NCI-H2227 treated with DMSO at 0.1 percent for 48 hours (cell line): ENCODE measurements at regions not wholly inside any gene's neighbourhood (a gene's known extent, or its start where the extent isn't known, plus 50 kb on each side); places are given as distances from the start of the nearest gene placed in this dataset.
"Not testable (repeated sequence)": the region's sequence is repeated elsewhere in the genome, so short reads cannot be mapped to it uniquely, and the experiment has no call there.

Source experiments
- DNase-seq: peaks from one replicate; lab custom pipeline; 2025; lab: John Stamatoyannopoulos, UW

DNA sequence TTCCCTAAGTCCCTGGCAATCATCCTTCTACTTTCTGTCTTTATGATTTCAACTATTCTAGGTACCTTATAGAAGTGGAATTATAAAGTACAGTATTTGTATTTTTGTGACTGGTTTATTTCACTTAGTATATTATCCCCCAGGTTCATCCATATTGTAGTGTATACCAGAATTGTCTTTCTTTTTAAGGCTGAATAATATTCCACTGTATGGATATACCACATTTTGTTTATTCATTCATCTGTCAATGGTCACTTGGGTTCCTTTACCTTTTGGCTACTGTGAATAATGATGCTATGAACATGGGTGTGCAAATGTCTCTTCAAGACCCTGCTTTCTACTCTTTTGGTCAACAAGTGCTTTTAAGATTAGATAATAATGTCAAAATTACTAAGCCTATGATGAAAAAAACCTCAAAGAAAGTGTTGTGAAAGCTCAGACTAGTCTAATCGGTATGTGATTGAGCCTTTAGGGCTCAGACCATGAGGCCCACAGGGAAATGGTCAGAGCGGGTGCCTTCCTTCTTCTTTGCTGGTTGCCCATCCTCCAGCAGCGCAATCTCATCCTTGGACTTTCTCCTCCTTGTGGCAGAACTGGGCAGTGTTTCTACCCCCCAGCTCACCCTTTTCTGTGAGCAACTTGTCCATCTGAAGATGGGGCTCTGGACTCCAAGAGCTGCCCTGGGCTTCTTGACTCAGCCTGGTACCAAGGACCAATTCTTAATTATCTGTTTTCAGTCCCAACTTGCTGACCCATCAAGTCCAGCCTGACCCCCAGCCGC is 105.4 kb downstream of the TTC8 start:
- no peak for DNase-seq

DNA sequence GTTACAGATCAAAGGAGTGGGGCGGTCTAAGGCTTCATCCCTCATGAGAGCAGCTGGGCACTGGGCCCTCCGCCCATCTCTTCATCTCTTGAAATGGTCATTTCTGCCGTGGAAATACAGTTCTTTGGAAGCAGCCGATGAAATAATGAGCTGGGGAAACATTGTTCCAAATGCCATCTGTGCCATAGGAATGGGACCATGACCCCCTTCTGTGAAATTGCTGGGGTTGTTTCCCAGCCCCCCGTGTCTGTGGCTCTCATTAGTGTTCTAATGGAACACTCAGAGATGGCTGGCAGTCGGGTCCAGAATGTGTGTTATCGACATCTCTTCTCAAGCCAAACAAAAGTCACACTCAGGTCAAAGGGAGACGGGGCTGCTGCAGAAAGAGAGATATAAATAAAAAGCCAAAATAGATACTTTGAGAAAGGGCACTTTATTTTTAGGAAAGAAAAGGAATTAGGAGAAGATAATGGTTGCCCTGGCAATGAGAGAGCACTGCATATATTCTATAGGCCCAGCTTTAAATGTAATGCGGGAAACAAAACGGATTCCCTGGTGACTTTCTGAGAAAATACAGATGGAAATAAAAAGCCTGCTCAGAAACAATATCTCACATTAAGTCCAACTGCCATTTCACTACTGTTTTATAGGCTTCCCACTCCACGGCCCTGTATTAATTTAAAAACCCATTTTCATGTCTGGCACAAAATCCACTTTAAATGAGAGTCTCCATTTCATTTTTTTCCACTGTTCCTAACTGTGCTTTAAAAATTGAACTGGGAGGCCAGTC is 107.1 kb downstream of the TTC8 start:
- DNase-seq = no peak

DNA sequence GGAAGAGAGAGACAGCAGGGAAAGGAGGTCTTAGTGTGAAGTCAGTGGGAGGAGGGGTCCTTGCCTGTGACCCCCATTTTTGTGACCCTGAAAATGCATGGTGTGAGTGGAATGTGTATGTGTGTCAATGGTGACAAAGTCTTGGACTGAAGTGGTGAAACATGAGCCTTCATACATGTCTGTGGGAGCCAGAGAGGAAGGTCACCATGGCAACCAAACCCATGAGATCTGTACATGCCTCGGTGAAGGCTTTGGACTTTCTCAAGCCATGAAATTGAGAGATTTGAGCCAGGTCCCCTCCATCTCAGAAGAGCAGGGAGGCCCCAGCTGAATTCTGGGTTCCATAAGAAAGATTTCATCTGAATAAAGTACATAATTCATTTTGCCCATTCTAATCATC is 108.7 kb downstream of the TTC8 start:
- no peak for DNase-seq

DNA sequence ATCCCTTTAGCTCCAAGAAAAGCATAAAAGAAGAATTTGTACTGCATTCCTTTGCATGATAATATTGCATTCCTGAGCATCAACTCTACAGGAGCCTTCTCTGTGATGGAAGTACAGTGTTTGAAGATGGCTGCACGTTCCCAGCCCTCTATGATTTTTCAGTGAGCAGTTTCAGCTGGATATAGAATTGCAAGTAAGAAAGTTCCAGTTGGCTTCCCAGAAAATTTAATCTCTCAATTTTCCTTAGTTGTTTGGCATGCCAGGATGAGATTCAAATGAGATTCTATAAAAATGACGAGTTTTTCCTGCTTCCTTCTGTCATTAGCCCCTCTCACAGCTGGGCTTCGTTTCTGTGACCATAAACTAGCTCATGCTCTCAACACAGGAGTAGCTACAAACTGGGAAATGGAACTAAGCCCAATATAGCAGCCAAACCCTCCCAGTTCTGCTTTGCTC is 109.9 kb downstream of the TTC8 start:
- DNase-seq = no peak

DNA sequence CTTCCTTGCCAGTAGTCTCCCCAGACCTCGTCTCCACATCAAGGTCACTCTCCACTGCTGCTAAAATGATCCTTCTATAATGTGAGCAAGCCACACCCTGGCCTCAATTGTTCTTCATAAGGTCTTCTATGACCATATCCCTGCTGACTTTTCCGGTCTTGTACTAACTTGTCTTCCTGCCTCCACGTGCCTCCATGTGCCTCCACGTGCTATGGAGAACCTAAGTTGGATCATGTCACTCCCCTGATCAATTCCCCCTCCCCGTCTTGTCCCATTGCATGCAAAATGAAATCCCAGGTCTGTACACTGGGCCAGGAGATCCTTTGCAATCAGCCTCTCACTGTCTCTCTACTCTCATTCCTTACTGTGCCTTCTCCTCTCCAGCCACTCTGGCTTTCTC is 110.6 kb downstream of the TTC8 start:
- DNase-seq = no peak

DNA sequence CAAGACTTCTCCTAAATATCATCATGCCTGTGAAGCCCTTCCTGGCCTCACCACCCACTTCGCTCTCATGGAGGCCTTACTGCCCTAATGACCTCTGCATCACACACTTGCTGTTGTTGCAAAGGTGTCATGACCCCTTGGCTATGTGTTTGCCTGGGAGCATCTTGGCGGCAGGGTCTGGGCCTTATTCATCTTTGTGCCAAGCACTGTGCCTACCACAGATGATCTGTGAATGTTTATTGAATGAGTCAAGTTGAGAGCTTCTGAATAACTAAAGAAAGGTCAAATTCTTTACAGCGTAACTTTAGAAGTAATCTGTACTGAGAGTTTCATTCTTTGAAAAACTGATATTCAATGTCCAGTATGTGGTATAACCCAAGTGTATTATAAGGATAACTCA is 113.3 kb downstream of the TTC8 start:
- no peak for DNase-seq

DNA sequence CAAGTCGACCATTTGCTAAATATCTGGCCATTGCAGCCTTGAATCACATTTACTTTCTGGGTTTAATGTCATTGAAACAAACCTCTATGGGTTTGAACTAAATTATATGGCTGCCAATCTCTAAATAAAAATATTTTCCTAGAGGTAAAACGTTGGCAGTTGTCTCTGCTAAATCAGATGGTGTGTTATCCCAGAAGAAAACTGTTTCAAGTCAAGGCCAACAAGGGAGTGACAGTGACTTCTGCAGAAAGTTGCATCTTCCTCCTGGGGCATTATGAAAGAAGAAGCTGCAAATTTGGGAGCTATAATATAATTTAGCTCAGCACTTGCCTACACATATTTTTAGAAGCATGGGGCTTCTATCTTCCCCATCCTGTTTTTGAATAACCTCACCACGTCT is 116.2 kb downstream of the TTC8 start:
- DNase-seq = no peak

DNA sequence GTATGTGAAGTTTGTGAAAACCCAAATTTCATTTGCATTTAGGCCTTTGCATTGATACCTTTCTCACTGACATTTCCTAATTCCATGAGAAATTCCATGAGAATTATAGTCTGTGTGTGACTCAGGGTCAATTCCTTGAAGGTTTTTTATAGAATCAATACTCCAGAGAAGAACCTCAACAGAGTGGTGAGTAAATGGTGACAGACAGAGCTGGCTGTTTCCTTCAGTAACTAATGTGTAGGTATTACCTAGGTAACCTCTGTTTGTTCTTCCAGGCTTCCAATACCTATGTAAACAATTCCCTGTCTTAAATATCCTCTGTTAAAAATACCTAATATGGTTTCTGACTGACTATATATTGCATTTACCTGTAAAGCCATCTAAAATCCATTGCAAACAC is 117.0 kb downstream of the TTC8 start:
- DNase-seq = no peak

DNA sequence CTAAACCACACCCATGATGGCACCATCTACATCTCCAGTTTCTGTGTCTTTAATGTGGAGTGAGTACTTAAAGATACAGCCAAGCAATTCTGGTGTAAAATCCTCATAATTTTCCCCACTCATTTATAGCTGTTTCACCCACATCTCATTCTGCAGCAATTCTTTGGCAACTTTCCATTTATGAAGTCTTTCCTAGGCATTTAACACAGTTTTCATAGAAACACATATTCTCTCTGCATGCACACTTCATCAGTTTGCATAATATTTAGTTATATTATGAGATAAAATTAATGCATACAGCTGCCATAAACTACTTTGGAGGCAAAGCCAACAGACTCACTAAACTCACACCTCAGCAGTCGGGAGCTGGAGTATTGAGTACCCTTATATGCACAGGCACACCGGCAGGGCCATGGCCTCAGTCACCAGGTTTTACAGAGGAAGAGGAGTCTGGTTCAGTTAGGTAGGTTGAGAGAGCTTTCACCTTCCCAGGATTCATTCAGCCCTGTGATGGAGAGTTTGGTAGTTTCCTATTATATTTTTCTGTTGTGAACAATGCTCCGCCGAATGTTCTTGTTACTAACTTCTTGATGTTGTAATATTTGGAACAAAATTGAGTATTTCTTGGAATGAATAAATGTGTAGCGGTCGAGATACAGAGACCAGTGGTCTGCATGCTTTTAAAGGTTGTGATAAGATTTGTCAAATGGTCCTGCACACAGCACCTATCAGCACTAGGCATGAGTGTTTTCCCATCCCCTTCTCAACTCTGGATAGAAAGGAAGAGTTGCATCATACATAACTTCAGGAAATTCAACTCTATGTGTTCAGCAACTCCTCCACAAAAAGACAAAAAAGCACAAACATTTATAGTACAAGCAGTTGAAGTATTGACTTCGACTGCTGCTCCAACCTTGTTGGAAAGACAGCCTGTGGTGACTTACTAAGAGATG is 123.5 kb downstream of the TTC8 start:
- DNase-seq = no peak

DNA sequence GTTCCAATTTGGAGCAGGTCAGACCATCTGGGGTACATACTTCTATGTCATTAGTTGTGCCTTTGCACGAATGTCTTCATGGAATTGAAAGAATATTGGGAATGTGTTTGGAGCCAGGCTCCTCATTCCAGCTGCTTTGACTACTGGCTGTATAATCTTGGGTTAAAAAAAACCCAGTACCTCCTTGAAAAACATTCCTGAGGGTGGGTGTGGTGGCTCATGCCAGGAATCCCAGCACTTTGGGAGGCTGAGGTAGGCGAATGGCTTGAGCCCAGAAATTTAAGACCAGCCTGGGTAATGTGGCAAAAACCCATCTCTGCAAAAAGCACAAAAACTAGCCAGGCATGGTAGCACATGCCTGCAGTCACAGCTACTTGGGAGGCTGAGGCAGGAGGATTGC is 125.6 kb downstream of the TTC8 start:
- no peak for DNase-seq

DNA sequence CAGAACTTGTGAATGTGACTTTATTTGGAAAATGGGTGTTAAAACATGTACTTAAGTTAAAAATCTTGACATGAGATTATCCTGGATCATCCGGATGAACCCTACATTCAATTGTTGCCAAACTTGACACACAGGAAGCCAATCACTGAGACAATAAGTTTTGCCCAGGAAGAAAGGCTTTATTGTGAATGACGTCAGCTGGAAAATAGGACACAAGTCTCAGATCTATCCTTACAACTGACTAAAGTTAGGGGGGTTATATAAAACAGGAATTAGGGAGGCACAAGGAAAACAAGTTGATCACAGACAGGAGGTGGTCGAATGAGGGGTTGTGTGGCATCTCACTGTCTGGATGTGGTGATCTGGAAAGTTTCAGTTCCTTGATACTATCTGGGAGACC is 126.9 kb downstream of the TTC8 start:
- no peak for DNase-seq

DNA sequence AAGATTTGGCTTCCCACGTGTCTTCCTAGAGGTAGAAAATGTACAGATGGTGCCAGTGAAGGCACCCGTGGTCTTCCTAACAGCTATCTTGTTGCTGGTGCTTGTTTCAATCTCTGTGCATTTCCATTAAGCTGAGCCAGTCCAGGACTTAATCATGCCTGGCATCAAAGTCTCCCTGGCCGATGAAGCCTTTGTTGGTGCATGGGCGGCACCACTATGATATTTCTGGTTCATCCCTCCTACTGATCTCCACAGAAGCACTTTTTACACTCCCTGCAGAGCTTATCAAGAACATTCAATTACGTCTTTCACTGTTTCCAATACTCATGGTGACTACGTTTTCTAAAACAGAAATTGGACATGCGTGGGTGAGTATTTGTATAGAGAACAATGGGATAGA is 128.4 kb downstream of the TTC8 start:
- DNase-seq = no peak

DNA sequence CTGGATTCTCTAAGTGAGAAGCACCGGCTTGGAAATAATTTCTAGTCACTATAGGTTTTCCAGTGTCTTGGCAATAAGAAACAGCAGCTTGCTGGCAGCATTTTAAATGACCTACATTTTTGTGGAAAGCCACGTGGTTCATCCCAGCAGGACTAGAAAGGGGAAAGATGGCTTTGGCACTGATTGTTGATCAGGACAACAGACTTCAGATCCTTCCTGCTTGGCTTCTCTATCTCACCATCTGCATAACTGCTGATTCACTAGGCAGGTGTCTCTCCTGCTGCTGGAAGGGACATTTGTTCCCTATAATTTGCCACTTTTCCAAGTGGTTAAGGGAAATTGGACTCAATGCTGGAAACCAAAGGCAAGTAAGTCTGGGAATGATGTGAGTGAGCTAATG is 131.0 kb downstream of the TTC8 start:
- peak; percentile 50 for DNase-seq

DNA sequence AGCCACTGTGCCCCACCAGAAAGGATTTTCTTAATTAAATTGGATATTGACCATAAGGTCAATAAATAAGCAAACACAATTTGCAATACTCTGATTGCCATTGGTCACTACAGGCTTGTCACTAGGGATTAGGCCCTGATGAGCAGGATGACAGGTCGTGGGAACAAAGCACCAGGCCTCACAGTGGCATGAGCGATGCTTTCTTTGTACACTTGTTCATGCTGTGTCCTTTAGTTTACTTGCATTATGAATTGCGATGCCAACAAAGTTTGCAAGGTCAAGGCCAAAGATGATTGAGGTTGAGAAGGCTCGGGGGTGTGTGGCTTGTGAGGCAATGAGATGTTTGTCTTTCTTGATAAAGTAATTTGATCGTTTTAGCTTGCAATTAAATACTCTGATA is 136.0 kb downstream of the TTC8 start:
- DNase-seq = no peak

DNA sequence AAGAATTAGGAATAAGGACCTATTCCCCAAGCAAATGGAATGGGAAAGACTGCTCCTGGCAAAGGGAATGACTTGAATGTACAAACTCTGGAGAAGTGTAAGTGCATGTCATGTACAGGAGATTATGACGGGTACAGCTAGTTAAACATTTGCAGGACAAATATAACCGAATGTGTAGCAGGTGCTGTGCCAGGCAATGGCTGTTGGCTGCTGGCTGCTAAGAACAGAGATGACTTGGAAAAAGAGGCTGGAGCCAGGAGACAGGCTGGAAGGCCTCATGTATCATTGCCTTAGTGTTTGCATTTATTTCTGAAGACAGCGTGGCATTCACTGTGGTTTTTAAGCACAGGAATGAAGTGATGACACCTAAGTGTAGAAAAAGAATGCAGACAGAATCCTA is 136.8 kb downstream of the TTC8 start:
- no peak for DNase-seq

DNA sequence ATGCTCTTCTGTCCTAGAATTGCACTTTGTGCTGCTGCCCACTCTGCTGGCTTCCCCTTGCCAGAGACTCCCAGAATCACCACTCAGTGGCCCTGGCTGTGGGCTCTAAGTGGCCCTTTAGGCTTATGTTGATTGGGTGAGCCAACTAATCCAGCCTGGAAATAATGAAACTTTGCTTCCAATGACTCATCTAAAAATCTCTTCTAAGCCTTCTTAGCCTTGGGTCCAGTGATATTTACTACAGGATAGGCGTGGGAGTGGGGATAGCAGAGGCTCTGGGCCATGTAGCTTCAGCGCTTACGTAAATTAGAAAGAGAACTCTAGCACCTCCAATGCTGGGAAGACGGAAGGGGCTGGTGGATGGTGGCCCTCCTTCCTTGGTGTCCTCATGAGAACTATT is 137.9 kb downstream of the TTC8 start:
- DNase-seq = no peak

DNA sequence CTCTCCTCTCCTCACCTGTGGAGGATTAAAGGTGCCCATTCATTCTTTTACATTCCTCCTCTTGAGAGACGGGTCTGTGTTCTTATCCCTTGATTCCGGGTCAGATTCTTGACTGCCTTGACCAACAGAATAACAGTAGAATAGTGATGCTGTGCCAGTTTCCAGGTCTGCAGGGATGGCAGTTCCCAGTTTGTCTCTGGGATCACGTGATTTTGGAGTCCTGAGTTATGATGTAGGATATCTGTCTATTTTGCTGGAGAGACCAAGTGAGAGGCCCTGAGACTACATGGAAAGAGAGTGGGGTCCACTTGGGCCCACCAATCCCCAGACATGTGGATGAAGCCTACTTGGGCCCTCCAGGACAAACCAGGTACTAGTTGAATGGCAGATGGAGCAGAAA is 142.8 kb downstream of the TTC8 start:
- DNase-seq = no peak

DNA sequence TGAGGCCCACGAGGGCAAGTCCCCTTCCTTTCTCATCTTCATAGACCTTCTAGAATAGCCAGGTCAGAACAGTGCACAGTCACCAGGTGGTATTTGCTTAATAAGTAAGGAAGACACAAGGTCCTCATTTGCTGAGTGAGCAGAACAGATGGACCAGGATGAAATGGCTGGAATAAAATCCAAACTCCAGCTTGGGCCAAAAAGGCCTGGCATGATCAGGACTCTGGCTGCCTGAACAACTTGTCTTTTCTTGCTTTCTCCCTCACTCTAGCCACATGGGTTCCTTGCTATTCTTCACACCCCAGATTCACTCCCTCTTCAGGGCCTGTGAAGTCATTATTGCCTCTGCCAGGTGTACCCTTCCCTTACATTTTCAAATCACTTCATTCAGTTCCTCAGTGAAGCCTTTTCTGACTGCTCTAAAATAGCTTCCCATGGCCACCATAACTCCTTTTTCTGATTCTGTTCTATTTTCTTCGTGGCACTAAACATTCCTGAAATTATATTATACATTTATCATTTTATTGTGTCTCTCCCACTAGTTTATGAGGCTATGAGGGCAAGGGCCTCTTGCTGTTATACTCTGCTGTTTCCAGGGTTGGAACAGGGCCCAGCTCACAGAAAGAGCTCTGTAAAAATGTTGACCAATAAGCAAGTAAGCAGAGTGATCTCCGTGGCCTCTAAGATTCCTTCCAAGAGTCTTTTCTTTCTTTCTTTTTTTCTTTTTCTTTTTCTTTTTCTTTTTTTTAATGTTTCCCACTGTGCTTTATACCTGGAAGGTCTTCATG is 150.8 kb downstream of the TTC8 start:
- DNase-seq = no peak

DNA sequence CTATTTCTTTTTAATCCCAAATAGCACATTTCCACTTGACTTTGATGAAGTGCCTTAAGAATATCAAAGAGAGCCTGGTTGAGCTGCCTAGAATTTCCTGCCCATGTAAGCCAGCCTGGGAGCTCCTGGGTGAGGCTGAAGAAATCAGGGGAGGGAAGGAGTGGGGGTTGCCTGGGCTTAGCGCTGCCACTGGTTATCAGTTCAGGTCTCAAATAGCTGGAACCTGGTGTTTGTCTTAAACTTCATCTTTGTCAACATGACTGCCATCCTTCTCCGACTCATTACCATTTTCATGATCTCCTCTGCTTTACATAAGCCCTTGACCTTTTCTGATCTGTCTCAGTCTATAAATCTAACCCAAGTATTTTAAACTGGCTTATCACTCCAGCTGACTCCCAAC is 151.5 kb downstream of the TTC8 start:
- DNase-seq = no peak

DNA sequence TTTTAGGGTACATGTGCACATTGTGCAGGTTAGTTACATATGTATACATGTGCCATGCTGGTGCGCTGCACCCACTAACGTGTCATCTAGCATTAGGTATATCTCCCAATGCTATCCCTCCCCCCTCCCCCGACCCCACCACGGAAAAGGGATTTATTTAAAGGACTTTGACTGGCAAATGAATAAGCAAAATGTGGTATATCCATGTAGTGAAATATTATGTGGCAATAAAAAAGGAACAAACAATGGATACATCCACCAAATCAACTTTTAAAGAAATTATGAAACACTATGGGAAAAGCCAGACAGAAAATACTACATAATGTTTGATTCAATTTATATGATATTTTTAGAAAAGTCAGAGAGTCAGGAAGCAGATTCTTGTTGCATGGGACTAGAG is 156.5 kb downstream of the TTC8 start:
- not testable (repeated sequence) for DNase-seq

DNA sequence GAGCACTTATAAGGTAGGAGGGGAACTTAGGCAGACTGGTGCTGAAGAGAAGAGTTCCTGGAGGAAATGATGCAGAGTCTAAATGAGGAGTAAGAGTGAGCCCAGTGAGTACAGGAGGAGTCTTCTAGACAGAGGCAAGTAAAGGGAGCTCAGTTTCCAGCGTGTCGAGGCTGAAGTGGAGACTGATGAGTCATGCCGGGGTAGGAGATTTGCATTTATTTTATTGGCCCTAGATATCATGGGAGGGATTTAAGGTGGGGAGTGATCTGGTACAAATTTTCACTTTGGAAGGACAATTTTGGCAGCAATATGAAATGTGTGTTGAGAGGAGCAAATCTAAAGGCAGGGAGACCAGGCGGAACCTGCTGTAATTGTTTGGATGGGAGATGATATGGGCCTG is 157.5 kb downstream of the TTC8 start:
- DNase-seq = no peak

DNA sequence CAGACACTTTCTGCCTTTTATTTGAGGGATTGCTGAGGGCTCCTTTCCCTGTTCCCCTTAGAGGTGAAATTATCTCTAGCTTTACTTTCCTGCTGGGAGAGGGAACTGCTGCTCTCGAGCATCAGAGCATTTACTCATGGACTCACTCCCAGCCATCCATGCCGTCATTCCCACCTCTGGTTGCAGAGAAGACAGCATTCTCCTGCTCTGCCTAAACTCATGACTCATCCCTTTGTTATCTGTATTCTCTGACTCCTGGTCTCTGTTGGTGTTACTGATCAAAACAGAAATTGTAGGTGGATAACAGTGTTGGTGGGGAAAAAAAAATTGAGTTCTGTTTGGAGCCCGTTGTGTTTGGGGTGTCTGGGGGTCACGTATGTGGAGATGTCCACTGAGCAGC is 159.3 kb downstream of the TTC8 start:
- no peak for DNase-seq
